ENCODE measurements at regions not wholly inside any gene's neighbourhood (a gene's known extent, or its start where the extent isn't known, plus 50 kb on each side); places are given as distances from the start of the nearest gene placed in this dataset.
A peak's percentile ranks its signal among the peaks of the same experiment; 100 is the strongest.

DNA sequence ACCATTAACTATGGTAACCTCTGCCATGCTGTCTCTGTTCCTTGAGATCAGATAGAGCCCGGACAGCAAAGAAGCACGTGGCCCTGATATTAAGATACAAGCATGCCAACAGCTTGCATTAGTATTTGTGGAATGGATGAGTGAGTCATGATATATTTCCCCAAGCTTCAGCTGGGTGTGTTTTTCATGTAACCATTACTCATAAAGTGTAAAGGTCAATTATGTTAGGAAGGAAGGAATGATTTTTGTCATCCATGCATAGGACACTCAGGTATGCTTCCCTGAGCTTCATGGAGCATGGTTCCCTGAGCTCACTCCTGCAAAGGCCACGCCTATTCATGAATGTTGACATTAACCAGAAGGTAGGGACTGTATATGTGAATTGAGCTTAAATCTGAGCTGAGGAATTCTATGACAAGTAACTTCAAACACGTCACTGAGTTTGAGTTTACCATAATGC lies 74.6 kb downstream of the ARL4C start:
- intact Hi-C loops (cut with DNase I): no loop called here
- TF ChIP-seq, protein P1, sequence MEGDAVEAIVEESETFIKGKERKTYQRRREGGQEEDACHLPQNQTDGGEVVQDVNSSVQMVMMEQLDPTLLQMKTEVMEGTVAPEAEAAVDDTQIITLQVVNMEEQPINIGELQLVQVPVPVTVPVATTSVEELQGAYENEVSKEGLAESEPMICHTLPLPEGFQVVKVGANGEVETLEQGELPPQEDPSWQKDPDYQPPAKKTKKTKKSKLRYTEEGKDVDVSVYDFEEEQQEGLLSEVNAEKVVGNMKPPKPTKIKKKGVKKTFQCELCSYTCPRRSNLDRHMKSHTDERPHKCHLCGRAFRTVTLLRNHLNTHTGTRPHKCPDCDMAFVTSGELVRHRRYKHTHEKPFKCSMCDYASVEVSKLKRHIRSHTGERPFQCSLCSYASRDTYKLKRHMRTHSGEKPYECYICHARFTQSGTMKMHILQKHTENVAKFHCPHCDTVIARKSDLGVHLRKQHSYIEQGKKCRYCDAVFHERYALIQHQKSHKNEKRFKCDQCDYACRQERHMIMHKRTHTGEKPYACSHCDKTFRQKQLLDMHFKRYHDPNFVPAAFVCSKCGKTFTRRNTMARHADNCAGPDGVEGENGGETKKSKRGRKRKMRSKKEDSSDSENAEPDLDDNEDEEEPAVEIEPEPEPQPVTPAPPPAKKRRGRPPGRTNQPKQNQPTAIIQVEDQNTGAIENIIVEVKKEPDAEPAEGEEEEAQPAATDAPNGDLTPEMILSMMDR (IDR thresholded peaks at IDR 0.05): no peak
- H3K27ac ChIP-seq: peak overlapping the region in 1 of 10 donors; percentile 88
- peaks cover 0 to 2% (median 0%) of the 10 kb centered on the region in 7 donors for H3K27me3 ChIP-seq
- no peak overlapping the region for H3K4me3 ChIP-seq
- H3K36me3 ChIP-seq: no peaks in the 10 kb centered on the region
- DNase-seq: no peak
- H3K4me1 ChIP-seq: peaks cover 0 to 67% (median 0%) of the 10 kb centered on the region in 9 donors
- ATAC-seq: peak in 1 of 8 donors; percentile 52
- 57 to 65% methylated on average over 4 of the region's 4 CpGs for WGBS, 2 donors
- no peaks in the 10 kb centered on the region for H3K9me3 ChIP-seq

GRCh38 chr2:234420408-234420807 lies 76.5 kb downstream of the ARL4C start:
- intact Hi-C loops (cut with DNase I): no loop called here
- peaks cover 0 to 49% (median 0%) of the 10 kb centered on the region in 9 donors for H3K4me1 ChIP-seq
- no peaks in the 10 kb centered on the region for H3K9me3 ChIP-seq
- DNase-seq (no peak), ATAC-seq (peak in 4 of 8 donors; percentile 27 to 58 (median 42))
- H3K4me3 ChIP-seq: no peak overlapping the region
- no peaks in the 10 kb centered on the region for H3K27me3 ChIP-seq
- WGBS, 2 donors: 50 to 56% methylated on average over 2 of the region's 2 CpGs
- no peaks in the 10 kb centered on the region for H3K36me3 ChIP-seq
- TF ChIP-seq, protein P1 (IDR thresholded peaks at IDR 0.05): no peak
- H3K27ac ChIP-seq: no peak overlapping the region

- 87 to 91% methylated on average over 5 of the region's 5 CpGs for WGBS, 2 donors
- no peak overlapping the region for H3K27ac ChIP-seq
- H3K9me3 ChIP-seq: no peaks in the 10 kb centered on the region
- ATAC-seq (no peak), DNase-seq (no peak)
- no peaks in the 10 kb centered on the region for H3K27me3 ChIP-seq
- no peaks in the 10 kb centered on the region for H3K36me3 ChIP-seq
- H3K4me1 ChIP-seq: peaks cover 0 to 42% (median 0%) of the 10 kb centered on the region in 9 donors
- TF ChIP-seq, protein P1 (IDR thresholded peaks at IDR 0.05): no peak
- H3K4me3 ChIP-seq: no peak overlapping the region
- intact Hi-C loops (cut with DNase I): no loop called here
Measured at GRCh38 chr2:234419726-234420125, 77.2 kb downstream of the ARL4C start.

GRCh38 chr2:234415706-234416105 lies 81.2 kb downstream of the ARL4C start:
- peaks cover 0 to 4% (median 0%) of the 10 kb centered on the region in 9 donors for H3K4me1 ChIP-seq
- H3K36me3 ChIP-seq: no peaks in the 10 kb centered on the region
- DNase-seq (no peak), ATAC-seq (no peak)
- WGBS, 2 donors: 77 to 82% methylated on average over 4 of the region's 4 CpGs
- H3K27me3 ChIP-seq: peaks cover 0 to 15% (median 0%) of the 10 kb centered on the region in 7 donors
- intact Hi-C loops (cut with DNase I): no loop called here
- H3K9me3 ChIP-seq: no peaks in the 10 kb centered on the region
- TF ChIP-seq, protein P1 (IDR thresholded peaks at IDR 0.05): no peak
- H3K4me3 ChIP-seq: no peak overlapping the region
- no peak overlapping the region for H3K27ac ChIP-seq

Data from heart right ventricle (tissue), 16 donors.